Cardiac fibroblast (primary cell): ENCODE measurements at regions not wholly inside any gene's neighbourhood (a gene's known extent, or its start where the extent isn't known, plus 50 kb on each side); places are given as distances from the start of the nearest gene placed in this dataset.
A peak's percentile ranks its signal among the peaks of the same experiment; 100 is the strongest.

Source experiments
- DNase-seq, 2 donors: peaks; one replicate each; pipeline versions ENCODE4 v3.0.0 to v3.0.0-alpha.2; 2010; ENCODE audit warnings: low read depth in 2 of 2
- H3K4me3 ChIP-seq, 2 donors: replicated peaks in 1 of 2; 1 replicate in 1 of 2; 2 replicates in 1 of 2; pipeline ENCODE4 v1.5.1; 2011; ENCODE audit warnings: low read depth in 2 of 2, low read length in 2 of 2, mild to moderate bottlenecking in 2 of 2, moderate library complexity in 1 of 2
- TF ChIP-seq, protein P1 (sequence below): IDR thresholded peaks from one replicate; pipeline ENCODE4 v1.5.1; 2011; ENCODE audit warnings: low read depth, mild to moderate bottlenecking, low read length, inconsistent platforms

DNA sequence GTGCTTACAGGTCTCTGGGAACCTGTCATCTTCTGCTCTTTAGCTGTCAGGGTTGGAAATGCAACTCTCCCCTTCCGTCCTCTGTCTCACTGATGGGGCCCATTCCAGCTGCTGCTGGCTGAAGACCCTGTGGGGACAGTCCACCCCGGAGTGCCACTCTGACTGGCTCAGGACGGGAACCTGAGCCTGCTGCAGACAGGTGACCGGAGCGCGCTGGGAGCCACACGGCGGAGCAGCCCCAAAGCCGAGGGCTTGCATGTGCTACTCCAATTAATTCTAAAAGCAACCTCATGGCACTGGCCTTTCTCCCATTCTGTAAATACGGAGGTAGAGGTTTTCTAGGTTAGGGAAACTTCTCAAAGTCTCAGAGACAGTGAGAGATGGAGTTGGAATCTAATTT, 223.5 kb upstream of the PITRM1 start:
- H3K4me3 ChIP-seq: no peak overlapping the region
- TF ChIP-seq, protein P1, sequence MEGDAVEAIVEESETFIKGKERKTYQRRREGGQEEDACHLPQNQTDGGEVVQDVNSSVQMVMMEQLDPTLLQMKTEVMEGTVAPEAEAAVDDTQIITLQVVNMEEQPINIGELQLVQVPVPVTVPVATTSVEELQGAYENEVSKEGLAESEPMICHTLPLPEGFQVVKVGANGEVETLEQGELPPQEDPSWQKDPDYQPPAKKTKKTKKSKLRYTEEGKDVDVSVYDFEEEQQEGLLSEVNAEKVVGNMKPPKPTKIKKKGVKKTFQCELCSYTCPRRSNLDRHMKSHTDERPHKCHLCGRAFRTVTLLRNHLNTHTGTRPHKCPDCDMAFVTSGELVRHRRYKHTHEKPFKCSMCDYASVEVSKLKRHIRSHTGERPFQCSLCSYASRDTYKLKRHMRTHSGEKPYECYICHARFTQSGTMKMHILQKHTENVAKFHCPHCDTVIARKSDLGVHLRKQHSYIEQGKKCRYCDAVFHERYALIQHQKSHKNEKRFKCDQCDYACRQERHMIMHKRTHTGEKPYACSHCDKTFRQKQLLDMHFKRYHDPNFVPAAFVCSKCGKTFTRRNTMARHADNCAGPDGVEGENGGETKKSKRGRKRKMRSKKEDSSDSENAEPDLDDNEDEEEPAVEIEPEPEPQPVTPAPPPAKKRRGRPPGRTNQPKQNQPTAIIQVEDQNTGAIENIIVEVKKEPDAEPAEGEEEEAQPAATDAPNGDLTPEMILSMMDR: no peak
- DNase-seq: no peak

DNA sequence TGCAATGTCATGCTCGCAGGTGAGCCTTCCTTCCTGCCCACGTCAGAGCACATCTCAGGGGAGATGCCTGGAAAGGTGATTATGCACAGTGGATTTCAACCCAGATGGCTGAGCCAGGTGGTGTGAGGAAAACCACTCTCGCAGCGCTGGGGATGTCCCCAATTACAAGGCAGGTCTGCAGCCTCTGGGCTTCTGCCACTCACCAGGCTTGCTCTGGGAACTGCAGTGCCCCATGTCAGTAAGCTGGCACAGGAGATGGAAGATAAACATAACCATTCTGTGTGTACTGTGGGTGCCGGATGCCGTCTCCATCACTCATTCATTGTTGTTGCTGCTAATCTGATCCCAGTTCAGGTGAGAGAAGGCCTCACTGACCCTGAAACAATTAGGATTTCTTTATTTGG, 222.9 kb upstream of the PITRM1 start:
- no peak for DNase-seq
- TF ChIP-seq, protein P1: no peak
- no peak overlapping the region for H3K4me3 ChIP-seq

DNA sequence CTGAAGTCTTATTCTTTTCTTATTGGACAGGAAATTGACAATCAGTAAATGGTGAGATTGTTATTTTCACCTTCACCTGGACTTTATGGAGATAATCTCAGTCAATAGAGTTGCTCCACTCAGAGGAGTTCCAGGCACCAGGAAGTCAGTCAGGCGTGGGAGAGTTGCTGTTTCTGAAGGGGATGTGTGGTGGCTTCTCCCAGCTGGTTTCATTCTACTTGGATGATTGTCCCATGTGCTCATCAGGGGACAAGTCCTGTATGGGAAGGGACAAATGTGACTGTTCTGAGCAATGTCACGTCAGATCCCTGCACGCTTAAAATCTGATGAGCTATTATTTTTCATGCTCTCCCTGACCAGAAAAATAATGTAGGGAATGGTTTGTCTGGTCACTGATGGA, 222.5 kb upstream of the PITRM1 start:
- H3K4me3 ChIP-seq: no peak overlapping the region
- no peak for DNase-seq
- TF ChIP-seq, protein P1: no peak

DNA sequence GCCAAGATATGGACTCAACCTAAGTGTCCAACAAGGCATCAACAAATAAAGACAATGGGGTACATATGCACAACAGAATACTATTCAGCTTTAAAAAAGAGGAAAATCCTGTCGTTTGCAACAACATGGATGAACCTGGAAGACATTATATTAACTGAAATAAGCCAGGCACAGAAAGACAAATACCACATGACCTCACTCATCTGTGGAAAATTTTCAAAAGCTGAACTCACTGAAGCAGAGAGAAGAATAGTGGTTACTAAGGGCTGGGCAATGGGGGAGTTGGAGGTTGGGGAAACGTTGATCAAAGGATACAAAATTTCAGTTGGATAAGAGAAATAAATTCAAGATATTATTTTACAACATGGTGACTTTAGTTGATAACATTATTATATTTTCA, 221.4 kb upstream of the PITRM1 start:
- TF ChIP-seq, protein P1: no peak
- no peak for DNase-seq

DNA sequence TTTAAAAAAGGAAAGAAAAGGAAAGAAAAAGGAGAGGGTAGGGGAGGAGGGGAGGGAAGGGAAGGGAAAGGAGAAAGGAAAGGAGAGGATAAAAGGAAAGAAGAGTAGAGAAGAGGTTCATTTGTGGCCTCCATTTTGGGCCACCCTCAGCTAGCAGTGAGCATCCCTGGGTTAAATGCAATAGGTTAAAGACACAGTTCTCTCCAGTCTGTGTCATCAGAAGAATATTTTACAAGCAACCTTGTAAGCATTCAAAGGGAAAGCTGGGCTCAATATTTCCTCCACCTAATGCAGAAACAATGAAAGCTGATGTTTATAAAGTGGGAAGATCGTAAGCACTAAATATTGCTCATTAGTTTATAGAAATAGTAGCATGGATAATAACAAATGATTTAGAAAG, 219.1 kb upstream of the PITRM1 start:
- DNase-seq: no peak
- H3K4me3 ChIP-seq: no peak overlapping the region
- TF ChIP-seq, protein P1: no peak

More for the DNA sequence above, 221.4 kb upstream of the PITRM1 start:
- no peak overlapping the region for H3K4me3 ChIP-seq

DNA sequence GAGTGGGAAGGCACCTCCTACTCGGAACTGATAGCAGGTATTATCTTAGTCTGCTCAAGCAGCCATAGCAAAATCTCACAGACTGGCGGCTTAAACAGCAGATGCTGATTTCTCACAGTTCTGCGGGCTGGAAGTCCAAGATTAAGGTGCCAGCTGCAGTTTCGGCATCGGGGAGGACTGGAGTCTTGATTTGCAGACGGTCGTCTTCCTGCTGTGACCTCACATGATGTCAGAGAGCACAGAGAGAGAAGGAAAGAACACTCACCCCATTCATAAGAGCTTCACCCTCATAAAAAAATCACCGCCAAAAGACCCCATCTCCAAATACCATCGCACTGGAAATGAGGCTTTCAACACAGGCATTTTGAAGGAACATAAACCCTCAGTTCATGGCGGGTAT, 216.5 kb upstream of the PITRM1 start:
- H3K4me3 ChIP-seq: no peak overlapping the region
- DNase-seq: peak in 1 of 2 donors; percentile 18
- TF ChIP-seq, protein P1: no peak

DNA sequence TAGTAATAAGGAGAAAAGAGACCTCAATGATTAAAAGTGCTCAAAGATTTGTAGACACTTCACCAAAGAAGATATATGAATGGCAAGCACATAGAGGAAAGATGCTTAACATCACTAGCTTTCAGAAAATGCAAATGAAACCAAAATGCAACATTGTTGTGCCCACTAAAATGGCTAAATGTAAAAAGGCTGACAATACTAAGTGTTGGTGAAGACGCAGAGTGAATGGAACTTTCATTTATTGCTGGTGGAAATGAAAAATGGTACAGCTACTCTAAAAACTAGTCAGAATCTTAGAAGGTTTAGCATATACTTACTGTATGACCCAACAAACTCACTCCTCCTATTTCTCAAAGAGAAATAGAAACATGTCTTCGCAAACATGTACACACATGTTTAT, 212.9 kb upstream of the PITRM1 start:
- no peak for DNase-seq
- TF ChIP-seq, protein P1: no peak
- H3K4me3 ChIP-seq: no peak overlapping the region
